ENCODE measurements at regions not wholly inside any gene's neighbourhood (a gene's known extent, or its start where the extent isn't known, plus 50 kb on each side); places are given as distances from the start of the nearest gene placed in this dataset.
"Not testable (repeated sequence)": the region's sequence is repeated elsewhere in the genome, so short reads cannot be mapped to it uniquely, and the experiment has no call there.

- no peak overlapping the region for H3K4me3 ChIP-seq (replicated peaks; ENCODE audit: low read depth, low read length)
- DNase-seq (ENCODE audit: extremely low read depth, low read depth) = no peak
- TF ChIP-seq, protein P1, sequence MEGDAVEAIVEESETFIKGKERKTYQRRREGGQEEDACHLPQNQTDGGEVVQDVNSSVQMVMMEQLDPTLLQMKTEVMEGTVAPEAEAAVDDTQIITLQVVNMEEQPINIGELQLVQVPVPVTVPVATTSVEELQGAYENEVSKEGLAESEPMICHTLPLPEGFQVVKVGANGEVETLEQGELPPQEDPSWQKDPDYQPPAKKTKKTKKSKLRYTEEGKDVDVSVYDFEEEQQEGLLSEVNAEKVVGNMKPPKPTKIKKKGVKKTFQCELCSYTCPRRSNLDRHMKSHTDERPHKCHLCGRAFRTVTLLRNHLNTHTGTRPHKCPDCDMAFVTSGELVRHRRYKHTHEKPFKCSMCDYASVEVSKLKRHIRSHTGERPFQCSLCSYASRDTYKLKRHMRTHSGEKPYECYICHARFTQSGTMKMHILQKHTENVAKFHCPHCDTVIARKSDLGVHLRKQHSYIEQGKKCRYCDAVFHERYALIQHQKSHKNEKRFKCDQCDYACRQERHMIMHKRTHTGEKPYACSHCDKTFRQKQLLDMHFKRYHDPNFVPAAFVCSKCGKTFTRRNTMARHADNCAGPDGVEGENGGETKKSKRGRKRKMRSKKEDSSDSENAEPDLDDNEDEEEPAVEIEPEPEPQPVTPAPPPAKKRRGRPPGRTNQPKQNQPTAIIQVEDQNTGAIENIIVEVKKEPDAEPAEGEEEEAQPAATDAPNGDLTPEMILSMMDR (IDR thresholded peaks at IDR 0.05; ENCODE audit: low read depth, low read length, missing control alignments) = no peak
Observed at GRCh38 chr15:79549196-79549595, 117.1 kb downstream of the MINAR1 start.

DNA sequence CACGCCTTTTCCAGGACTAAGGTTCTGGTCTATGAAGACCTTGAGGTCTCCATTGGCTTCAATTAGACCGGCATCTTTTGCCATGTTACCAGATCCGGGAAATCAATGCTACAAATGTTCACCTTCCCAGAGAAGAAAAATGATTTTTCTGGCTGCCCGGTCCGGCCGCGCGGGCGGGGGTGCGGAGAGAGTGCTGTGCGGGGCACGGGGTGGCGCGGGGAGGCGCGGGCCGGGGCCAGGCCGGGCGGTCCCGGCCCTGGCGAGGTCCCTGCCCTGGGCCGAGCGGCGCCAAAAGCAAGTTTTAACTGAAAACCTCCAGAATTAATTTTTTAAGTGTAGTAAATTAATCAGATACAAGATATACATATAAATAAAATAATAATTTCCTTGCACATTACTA lies 128.2 kb downstream of the MINAR1 start:
- H3K4me3 ChIP-seq (replicated peaks; ENCODE audit: low read depth, low read length) = no peak overlapping the region
- TF ChIP-seq, protein P1 (IDR thresholded peaks at IDR 0.05; ENCODE audit: low read depth, low read length, missing control alignments) = no peak
- no peak for DNase-seq (ENCODE audit: extremely low read depth, low read depth)

DNA sequence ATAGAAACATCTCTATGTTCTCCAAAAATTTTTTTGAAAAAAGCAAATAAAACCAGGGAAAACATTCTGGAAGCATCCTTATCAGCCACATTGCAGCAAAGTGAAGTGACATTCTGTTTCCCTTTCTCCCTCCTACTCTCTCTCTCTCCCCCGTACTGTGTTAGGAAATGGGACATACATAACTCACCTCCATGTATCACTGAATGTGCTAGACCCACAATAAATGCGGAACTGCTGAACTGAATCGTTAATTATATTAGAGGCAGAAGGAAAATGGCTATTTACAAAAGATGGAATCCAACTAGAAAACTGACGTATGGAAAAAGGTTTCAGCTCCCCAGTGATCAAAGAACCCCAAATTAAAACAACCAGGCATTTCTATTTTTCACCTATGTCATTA lies 129.8 kb downstream of the MINAR1 start:
- DNase-seq (ENCODE audit: extremely low read depth, low read depth) = no peak
- no peak overlapping the region for H3K4me3 ChIP-seq (replicated peaks; ENCODE audit: low read depth, low read length)
- TF ChIP-seq, protein P1 (IDR thresholded peaks at IDR 0.05; ENCODE audit: low read depth, low read length, missing control alignments) = no peak

- TF ChIP-seq, protein P1 (IDR thresholded peaks at IDR 0.05; ENCODE audit: low read depth, low read length, missing control alignments) = no peak
- no peak for DNase-seq (ENCODE audit: extremely low read depth, low read depth)
- H3K4me3 ChIP-seq (replicated peaks; ENCODE audit: low read depth, low read length) = no peak overlapping the region
Observed at GRCh38 chr15:79562403-79562815, 130.3 kb downstream of the MINAR1 start.

DNA sequence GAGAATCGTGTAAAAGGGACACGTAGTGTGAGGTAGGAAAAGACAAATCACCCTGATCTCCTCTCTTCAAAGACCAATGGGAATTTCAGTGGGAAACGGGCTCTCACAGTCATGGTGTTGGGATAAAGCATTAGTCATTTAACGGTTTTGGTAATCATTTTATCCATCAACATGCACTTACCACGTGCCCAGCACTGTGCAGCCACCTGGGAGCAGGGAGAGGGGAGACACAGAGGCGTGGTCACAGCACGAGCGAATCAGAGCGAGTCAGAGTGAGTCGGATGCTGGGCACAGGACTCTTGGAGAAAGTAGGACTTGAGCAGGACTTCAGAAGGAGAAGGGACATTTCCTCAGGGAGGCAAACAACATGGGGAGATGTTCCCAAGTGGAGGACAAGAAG lies 130.8 kb downstream of the MINAR1 start:
- TF ChIP-seq, protein P1 (IDR thresholded peaks at IDR 0.05; ENCODE audit: low read depth, low read length, missing control alignments) = no peak
- no peak for DNase-seq (ENCODE audit: extremely low read depth, low read depth)
- no peak overlapping the region for H3K4me3 ChIP-seq (replicated peaks; ENCODE audit: low read depth, low read length)

- no peak overlapping the region for H3K4me3 ChIP-seq (replicated peaks; ENCODE audit: low read depth, low read length)
- no peak for DNase-seq (ENCODE audit: extremely low read depth, low read depth)
- TF ChIP-seq, protein P1 (IDR thresholded peaks at IDR 0.05; ENCODE audit: low read depth, low read length, missing control alignments) = no peak
Observed at GRCh38 chr15:79570004-79570403, 137.9 kb downstream of the MINAR1 start.

DNA sequence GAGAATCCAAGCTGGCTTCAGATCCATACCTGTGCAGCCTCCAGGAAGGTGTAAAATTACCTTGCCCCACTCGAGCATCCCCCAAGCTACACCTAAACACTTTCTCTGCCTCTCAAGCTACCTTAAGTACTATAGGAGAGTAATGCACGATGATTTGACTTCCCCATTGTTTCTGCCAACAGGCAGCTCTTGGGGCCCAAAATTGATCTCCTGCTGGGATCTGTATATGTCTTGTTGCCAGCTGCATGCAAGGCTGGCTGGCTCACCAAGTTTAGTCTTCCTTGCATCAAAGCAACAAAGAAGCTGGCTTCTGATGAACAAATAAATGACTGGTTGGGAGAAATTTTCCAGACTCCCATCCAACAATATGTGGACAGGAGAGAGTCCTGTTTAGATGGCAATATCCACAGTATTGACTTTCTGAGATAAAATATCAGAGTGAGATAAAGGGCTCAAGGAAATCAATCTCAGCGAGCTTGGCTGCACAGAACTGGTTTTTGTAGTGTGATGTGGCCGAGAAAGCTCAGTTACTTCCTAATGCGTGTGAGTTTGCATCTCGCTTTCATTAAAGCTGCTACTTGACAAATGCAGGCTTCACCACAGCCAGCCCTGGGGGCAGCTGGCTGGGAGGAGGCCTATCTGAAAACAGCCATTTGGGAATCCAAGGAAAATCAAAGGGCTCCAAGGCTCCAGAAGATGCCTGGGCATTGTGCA lies 140.7 kb downstream of the MINAR1 start:
- TF ChIP-seq, protein P1 (IDR thresholded peaks at IDR 0.05; ENCODE audit: low read depth, low read length, missing control alignments) = no peak
- H3K4me3 ChIP-seq (replicated peaks; ENCODE audit: low read depth, low read length) = no peak overlapping the region
- DNase-seq (ENCODE audit: extremely low read depth, low read depth) = no peak

DNA sequence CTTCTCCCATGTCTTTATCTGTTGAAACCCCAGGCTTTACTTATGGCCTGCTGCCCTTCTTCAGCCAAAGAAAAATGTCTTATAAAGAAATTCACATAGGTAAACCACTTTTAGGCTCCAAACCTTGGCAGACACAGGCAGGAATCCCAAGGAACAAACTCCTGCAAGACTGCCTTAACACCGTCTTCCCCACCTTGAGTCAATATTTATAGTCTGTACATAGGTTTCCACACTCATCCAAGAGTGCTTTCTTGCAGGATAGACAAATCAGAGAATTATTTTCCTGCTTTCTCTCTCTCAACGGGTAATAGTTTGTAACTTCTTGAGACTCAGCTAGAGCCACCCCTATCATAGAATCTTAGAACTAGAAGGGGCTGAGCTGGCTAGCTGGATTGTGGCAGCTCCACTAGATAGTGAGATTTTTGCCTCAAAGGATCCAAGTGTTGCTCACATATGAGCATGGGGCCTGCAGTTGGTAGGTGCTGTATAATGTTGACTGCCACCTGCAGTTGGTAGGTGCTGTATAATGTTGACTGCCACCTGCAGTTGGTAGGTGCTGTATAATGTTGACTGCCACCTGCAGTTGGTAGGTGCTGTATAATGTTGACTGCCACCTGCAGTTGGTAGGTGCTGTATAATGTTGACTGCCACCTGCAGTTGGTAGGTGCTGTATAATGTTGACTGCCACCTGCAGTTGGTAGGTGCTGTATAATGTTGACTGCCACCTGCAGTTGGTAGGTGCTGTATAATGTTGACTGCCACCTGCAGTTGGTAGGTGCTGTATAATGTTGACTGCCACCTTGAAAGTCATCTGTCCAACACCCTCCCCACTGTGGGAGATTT lies 142.5 kb downstream of the MINAR1 start:
- not testable (repeated sequence) for DNase-seq (ENCODE audit: extremely low read depth, low read depth); H3K4me3 ChIP-seq (replicated peaks; ENCODE audit: low read depth, low read length)
